Muscle layer of duodenum (tissue), 2 donors: ENCODE measurements at regions not wholly inside any gene's neighbourhood (a gene's known extent, or its start where the extent isn't known, plus 50 kb on each side); places are given as distances from the start of the nearest gene placed in this dataset.
A peak's percentile ranks its signal among the peaks of the same experiment; 100 is the strongest.

Source experiments
- H3K27ac ChIP-seq: one replicate; pipeline ENCODE4 v1.7.0; 2013; ENCODE audit warnings: mild to moderate bottlenecking, low read length
- H3K27me3 ChIP-seq: one replicate; pipeline ENCODE4 v1.7.0; 2013; ENCODE audit warnings: low read depth, mild to moderate bottlenecking, control low read depth, low read length
- H3K36me3 ChIP-seq, 2 donors: one replicate each; pipeline ENCODE4 v1.7.0; 2013; ENCODE audit warnings: low read length in 2 of 2, control low read depth in 1 of 2, mild to moderate bottlenecking in 1 of 2; ENCODE audit not compliant: insufficient read depth in 2 of 2, control insufficient read depth in 1 of 2
- H3K4me1 ChIP-seq, 2 donors: one replicate each; pipeline ENCODE4 v1.7.0; 2013; ENCODE audit warnings: low read length in 2 of 2, mild to moderate bottlenecking in 2 of 2, control low read depth in 1 of 2, moderate library complexity in 1 of 2; ENCODE audit not compliant: insufficient read depth in 2 of 2, control insufficient read depth in 1 of 2
- H3K4me3 ChIP-seq, 2 donors: one replicate each; pipeline ENCODE4 v1.7.0; 2013; ENCODE audit warnings: low read length in 2 of 2, low read depth in 1 of 2, mild to moderate bottlenecking in 1 of 2
- H3K9me3 ChIP-seq, 2 donors: one replicate each; pipeline ENCODE4 v1.7.0; 2013; ENCODE audit warnings: low read length in 2 of 2, control low read depth in 1 of 2, mild to moderate bottlenecking in 1 of 2; ENCODE audit not compliant: control insufficient read depth in 1 of 2
- donor health status: healthy.

DNA sequence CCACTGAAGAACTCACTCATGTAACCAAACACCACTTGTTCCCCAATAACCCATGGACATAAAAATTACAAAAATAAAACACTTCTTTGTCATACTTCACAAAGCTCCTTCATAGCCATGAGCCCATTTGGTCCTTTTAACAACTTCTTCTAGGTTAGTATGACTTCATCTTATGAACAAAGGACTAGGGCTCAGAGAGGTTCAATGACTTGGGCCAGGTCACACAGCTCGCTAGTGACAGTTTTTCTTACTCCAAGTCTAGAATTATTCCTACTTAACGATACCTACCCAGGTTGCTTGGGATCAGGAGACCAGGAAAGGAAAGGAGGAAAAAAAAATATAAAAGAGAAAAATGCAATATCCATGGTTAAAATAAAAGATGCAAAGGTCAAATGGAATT is 353.4 kb downstream of the SOX9 start:
- Histone ChIP-seq H3K4me1 (no peaks in the 10 kb centered on the region), H3K27ac (no peak overlapping the region)

GRCh38 chr17:72474719-72475477 is 354.1 kb downstream of the SOX9 start:
- Histone ChIP-seq H3K4me3 (no peak overlapping the region), H3K4me1 (no peaks in the 10 kb centered on the region), H3K27ac (no peak overlapping the region), H3K9me3 (peaks cover 7 to 13% of the 10 kb centered on the region in 2 donors), H3K27me3 (no peaks in the 10 kb centered on the region), H3K36me3 (no peaks in the 10 kb centered on the region)

More for the DNA sequence above, 353.4 kb downstream of the SOX9 start:
- H3K9me3 ChIP-seq: peaks cover 7 to 13% of the 10 kb centered on the region in 2 donors
- no peaks in the 10 kb centered on the region for H3K36me3 ChIP-seq
- no peaks in the 10 kb centered on the region for H3K27me3 ChIP-seq
- no peak overlapping the region for H3K4me3 ChIP-seq

GRCh38 chr17:72476134-72476533 is 355.3 kb downstream of the SOX9 start:
- Histone ChIP-seq H3K4me1 (no peaks in the 10 kb centered on the region), H3K36me3 (no peaks in the 10 kb centered on the region), H3K27me3 (no peaks in the 10 kb centered on the region), H3K27ac (peak overlapping the region; percentile 51), H3K4me3 (no peak overlapping the region), H3K9me3 (peaks cover 7 to 13% of the 10 kb centered on the region in 2 donors)

DNA sequence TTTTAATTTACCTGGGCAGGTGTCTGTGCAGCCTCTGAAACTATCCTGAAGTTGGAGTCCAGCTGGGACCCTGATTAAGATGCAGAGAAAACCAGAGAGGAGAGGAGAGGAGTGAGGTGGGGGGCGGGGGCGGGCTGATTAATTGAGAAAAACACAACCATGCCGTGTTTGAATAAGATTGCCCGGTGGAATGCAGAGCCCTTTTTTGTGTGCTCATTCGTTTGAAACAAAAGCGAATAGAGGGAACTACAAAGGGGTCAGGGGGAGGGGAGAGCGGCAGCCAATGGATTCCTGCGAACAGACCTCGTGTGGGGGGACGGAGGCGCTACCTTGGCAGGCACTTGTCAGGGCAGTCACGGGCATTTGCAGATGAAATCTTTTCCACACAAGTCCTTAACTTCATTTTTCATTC is 355.8 kb downstream of the SOX9 start:
- H3K4me1 ChIP-seq: no peaks in the 10 kb centered on the region
- peak overlapping the region; percentile 51 for H3K27ac ChIP-seq
- H3K36me3 ChIP-seq: no peaks in the 10 kb centered on the region
- H3K9me3 ChIP-seq: peaks cover 7 to 13% of the 10 kb centered on the region in 2 donors
- H3K27me3 ChIP-seq: no peaks in the 10 kb centered on the region
- no peak overlapping the region for H3K4me3 ChIP-seq

GRCh38 chr17:72477491-72477890 is 356.7 kb downstream of the SOX9 start:
- no peak overlapping the region for H3K4me3 ChIP-seq
- H3K4me1 ChIP-seq: no peaks in the 10 kb centered on the region
- peak overlapping the region; percentile 68 for H3K27ac ChIP-seq
- no peaks in the 10 kb centered on the region for H3K27me3 ChIP-seq
- no peaks in the 10 kb centered on the region for H3K36me3 ChIP-seq
- peaks cover 7 to 13% of the 10 kb centered on the region in 2 donors for H3K9me3 ChIP-seq

GRCh38 chr17:72479113-72479512 is 358.3 kb downstream of the SOX9 start:
- Histone ChIP-seq H3K27ac (no peak overlapping the region), H3K36me3 (no peaks in the 10 kb centered on the region), H3K9me3 (peaks cover 7 to 11% of the 10 kb centered on the region in 2 donors), H3K27me3 (no peaks in the 10 kb centered on the region), H3K4me1 (no peaks in the 10 kb centered on the region), H3K4me3 (no peak overlapping the region)

DNA sequence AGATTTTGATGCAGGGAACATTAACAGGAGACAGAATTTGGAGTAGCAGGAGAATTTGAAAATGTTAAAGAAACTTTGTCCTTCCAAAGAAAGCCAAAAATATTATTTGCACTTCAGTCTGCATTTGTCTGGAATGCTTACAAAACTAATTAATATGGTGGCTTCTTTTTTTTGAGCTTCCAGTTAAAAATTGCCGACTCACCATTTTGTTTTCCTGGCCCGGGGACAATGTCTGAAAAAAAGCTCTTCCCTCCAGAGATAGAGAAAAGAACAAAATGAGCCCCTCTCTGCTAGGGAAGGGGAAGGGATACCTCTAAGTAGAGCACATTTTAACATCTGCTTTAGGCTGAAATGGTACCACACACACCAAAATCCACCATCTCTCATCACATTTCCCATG is 360.8 kb downstream of the SOX9 start:
- Histone ChIP-seq H3K36me3 (no peaks in the 10 kb centered on the region), H3K9me3 (no peaks in the 10 kb centered on the region), H3K4me1 (no peaks in the 10 kb centered on the region), H3K27ac (no peak overlapping the region), H3K4me3 (no peak overlapping the region), H3K27me3 (no peaks in the 10 kb centered on the region)

DNA sequence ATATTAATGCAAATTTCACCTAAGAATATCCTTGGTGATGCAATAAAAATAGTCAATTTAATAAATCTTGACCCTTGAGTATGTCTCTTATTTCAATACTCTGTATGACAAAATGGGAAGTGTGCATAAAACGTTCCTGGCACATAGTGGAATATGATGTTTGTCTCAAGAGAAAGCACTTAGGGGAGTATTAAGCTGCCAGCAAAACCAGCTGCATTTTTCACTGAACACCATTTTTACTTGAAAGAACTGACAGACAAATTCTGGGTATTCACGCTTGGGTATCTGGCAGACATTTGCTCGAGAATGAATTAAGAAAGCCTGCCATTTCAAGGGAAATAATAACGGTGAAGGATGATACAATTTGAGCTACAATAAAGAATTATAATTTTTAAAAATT is 364.8 kb downstream of the SOX9 start:
- Histone ChIP-seq H3K27me3 (no peaks in the 10 kb centered on the region), H3K36me3 (no peaks in the 10 kb centered on the region), H3K27ac (no peak overlapping the region), H3K4me3 (no peak overlapping the region), H3K4me1 (no peaks in the 10 kb centered on the region), H3K9me3 (no peaks in the 10 kb centered on the region)

GRCh38 chr17:72486806-72487205 is 366.0 kb downstream of the SOX9 start:
- H3K4me3 ChIP-seq: no peak overlapping the region
- H3K9me3 ChIP-seq: peaks cover 0 to 9% of the 10 kb centered on the region in 2 donors
- no peaks in the 10 kb centered on the region for H3K4me1 ChIP-seq
- no peaks in the 10 kb centered on the region for H3K36me3 ChIP-seq
- no peak overlapping the region for H3K27ac ChIP-seq
- no peaks in the 10 kb centered on the region for H3K27me3 ChIP-seq

DNA sequence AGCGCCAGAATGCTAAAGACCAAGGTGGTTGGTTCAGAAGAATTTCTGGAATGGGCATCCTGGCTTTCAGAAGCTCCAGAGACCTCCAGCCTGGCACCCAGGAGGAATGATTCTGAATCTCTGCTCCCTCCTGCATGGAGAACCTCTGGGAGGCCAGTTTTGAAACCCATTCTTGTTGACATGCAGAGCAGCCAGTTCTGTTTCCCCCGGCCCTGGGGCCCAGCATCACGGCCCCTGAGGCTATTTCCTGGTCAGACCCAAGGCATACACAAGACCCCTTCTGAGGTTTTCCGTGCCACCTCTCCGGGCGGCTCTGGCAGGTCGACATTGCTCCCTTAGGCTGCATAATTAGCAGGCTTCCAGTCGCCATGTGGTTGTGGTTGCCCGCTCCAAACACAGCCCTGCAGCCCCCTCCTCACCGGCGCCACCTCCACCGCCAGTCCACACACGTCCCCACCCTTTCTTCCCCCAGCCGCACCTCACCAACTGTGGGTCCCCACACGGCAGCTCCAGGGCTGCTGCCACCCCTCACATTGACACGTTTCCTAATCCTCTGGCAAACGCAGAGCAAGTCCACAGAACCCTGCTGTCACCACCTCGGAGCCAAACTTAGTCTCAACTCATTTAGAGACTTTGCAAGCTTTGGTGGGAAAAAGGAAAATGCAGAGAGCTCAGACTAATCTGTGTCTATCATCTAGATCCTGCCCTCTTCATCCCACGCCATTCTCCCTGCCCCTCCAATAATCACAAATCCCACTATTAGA is 367.1 kb downstream of the SOX9 start:
- Histone ChIP-seq H3K27ac (no peak overlapping the region), H3K27me3 (no peaks in the 10 kb centered on the region), H3K36me3 (no peaks in the 10 kb centered on the region), H3K4me3 (no peak overlapping the region), H3K9me3 (peaks cover 0 to 9% of the 10 kb centered on the region in 2 donors), H3K4me1 (no peaks in the 10 kb centered on the region)

- no peak overlapping the region for H3K4me3 ChIP-seq
- H3K27ac ChIP-seq: peak overlapping the region; percentile 42
- no peaks in the 10 kb centered on the region for H3K4me1 ChIP-seq
- peaks cover 0 to 9% of the 10 kb centered on the region in 2 donors for H3K9me3 ChIP-seq
- H3K27me3 ChIP-seq: no peaks in the 10 kb centered on the region
- no peaks in the 10 kb centered on the region for H3K36me3 ChIP-seq
Observed at GRCh38 chr17:72488555-72489271, 367.9 kb downstream of the SOX9 start.
